Liver (tissue), 8 donors: ENCODE measurements at regions not wholly inside any gene's neighbourhood (a gene's known extent, or its start where the extent isn't known, plus 50 kb on each side); places are given as distances from the start of the nearest gene placed in this dataset.

Source experiments
- DNase-seq: peaks from one replicate; pipeline ENCODE4 v3.0.0-alpha.2; 2017; ENCODE audit warnings: low spot score
- H3K27ac ChIP-seq, 2 donors: one replicate each; pipeline ENCODE4 v1.7.0; 2013; ENCODE audit warnings: inconsistent platforms in 2 of 2, low read length in 2 of 2, control low read depth in 1 of 2, low read depth in 1 of 2, mild to moderate bottlenecking in 1 of 2
- H3K27me3 ChIP-seq, 4 donors: one replicate each; pipeline versions ENCODE4 v1.6.1 to v1.7.0; 2013; ENCODE audit warnings: low read length in 3 of 4, inconsistent platforms in 1 of 4, mild to moderate bottlenecking in 1 of 4, moderate library complexity in 1 of 4; ENCODE audit not compliant: control insufficient read depth in 4 of 4, insufficient read depth in 4 of 4
- H3K36me3 ChIP-seq, 4 donors: one replicate each; pipeline versions ENCODE4 v1.6.1 to v1.7.0; 2013; ENCODE audit warnings: low read length in 3 of 4, mild to moderate bottlenecking in 3 of 4, low read depth in 1 of 4, moderate library complexity in 1 of 4; ENCODE audit not compliant: control insufficient read depth in 4 of 4, insufficient read depth in 3 of 4
- H3K4me1 ChIP-seq, 4 donors: one replicate each; pipeline versions ENCODE4 v1.6.1 to v1.7.0; 2013; ENCODE audit warnings: low read length in 3 of 4, mild to moderate bottlenecking in 3 of 4, moderate library complexity in 1 of 4; ENCODE audit not compliant: control insufficient read depth in 4 of 4, insufficient read depth in 4 of 4
- H3K4me3 ChIP-seq, 3 donors: one replicate each; pipeline versions ENCODE4 v1.6.1 to v1.7.0; 2013; ENCODE audit warnings: low read length in 3 of 3, control low read depth in 1 of 3, low read depth in 1 of 3, mild to moderate bottlenecking in 1 of 3
- H3K9ac ChIP-seq, 2 donors: one replicate each; pipeline ENCODE4 v1.7.0; 2013; ENCODE audit warnings: low read length in 2 of 2, mild to moderate bottlenecking in 2 of 2, moderate library complexity in 2 of 2, control low read depth in 1 of 2, low read depth in 1 of 2
- H3K9me3 ChIP-seq, 4 donors: one replicate each; pipeline versions ENCODE4 v1.6.1 to v1.7.0; 2013; ENCODE audit warnings: low read length in 3 of 4; ENCODE audit not compliant: control insufficient read depth in 4 of 4
- EGR1 ChIP-seq, 2 donors: IDR thresholded peaks; 2 replicates each; pipeline ENCODE4 v1.6.1; 2016 to 2018; ENCODE audit warnings: antibody characterized with exemption in 2 of 2, low read depth in 2 of 2
- FOXA1 ChIP-seq: IDR thresholded peaks from 2 replicates; pipeline ENCODE4 v1.6.1; 2016; ENCODE audit warnings: antibody characterized with exemption
- FOXA2 ChIP-seq: IDR thresholded peaks from 2 replicates; pipeline ENCODE4 v1.6.1; 2016; ENCODE audit warnings: antibody characterized with exemption
- GABPA ChIP-seq, 2 donors: IDR thresholded peaks in 1 of 2; conservative IDR thresholded peaks in 1 of 2; 2 replicates each; pipeline ENCODE4 v1.6.1; 2016; ENCODE audit warnings: antibody characterized with exemption in 2 of 2, mild to moderate bottlenecking in 1 of 2, moderate library complexity in 1 of 2
- HNF4A ChIP-seq, 2 donors: conservative IDR thresholded peaks; 2 replicates each; pipeline ENCODE4 v1.6.1; 2016; ENCODE audit warnings: antibody characterized with exemption in 2 of 2, mild to moderate bottlenecking in 2 of 2
- HNF4G ChIP-seq: IDR thresholded peaks from 2 replicates; pipeline ENCODE4 v1.6.1; 2016; ENCODE audit warnings: antibody characterized with exemption
- JUND ChIP-seq, 2 donors: IDR thresholded peaks; 2 replicates each; pipeline ENCODE4 v1.6.1; 2016; ENCODE audit warnings: antibody characterized with exemption in 2 of 2
- NR2F2 ChIP-seq: IDR thresholded peaks from 2 replicates; pipeline ENCODE4 v1.6.1; 2016; ENCODE audit warnings: antibody characterized with exemption
- RAD21 ChIP-seq, 2 donors: IDR thresholded peaks; 2 replicates each; pipeline ENCODE4 v1.6.1; 2016; ENCODE audit warnings: antibody characterized with exemption in 2 of 2, mild to moderate bottlenecking in 2 of 2
- RXRA ChIP-seq, 2 donors: IDR thresholded peaks; 2 replicates each; pipeline ENCODE4 v1.6.1; 2017 to 2018; ENCODE audit warnings: antibody characterized with exemption in 2 of 2, mild to moderate bottlenecking in 1 of 2
- SP1 ChIP-seq: IDR thresholded peaks from 2 replicates; pipeline ENCODE4 v1.6.1; 2018; ENCODE audit warnings: antibody characterized with exemption, mild to moderate bottlenecking
- TAF1 ChIP-seq: conservative IDR thresholded peaks from 2 replicates; pipeline ENCODE4 v1.6.1; 2016; ENCODE audit warnings: antibody characterized with exemption, mild to moderate bottlenecking
- YY1 ChIP-seq: IDR thresholded peaks from 2 replicates; pipeline ENCODE4 v1.6.1; 2016; ENCODE audit warnings: antibody characterized with exemption, mild to moderate bottlenecking
- WGBS: extraction: QIAGEN DNeasy Blood & Tissue Kit; methylation state at CpG from one replicate; pipeline ENCODE4 v1.1.7; 2013; 5-methylcytosine and 5-hydroxymethylcytosine counted together
- TF ChIP-seq, protein P1 (sequence below): IDR thresholded peaks from 2 replicates; pipeline ENCODE4 v1.6.1; 2016; ENCODE audit warnings: antibody characterized with exemption
- TF ChIP-seq, protein P2 (sequence below): fragments of 150-350 bp; IDR thresholded peaks from 2 replicates; pipeline ENCODE4 v1.5.1; 2017; ENCODE audit warnings: improper control_type of control experiment, low read depth, low read length; ENCODE audit not compliant: missing input control
- TF ChIP-seq, protein P3 (sequence below): IDR thresholded peaks from 2 replicates; pipeline ENCODE4 v1.6.1; 2016; ENCODE audit warnings: antibody characterized with exemption, mild to moderate bottlenecking
- TF ChIP-seq, protein P4 (sequence below): IDR thresholded peaks from 2 replicates; pipeline ENCODE4 v1.6.1; 2016; ENCODE audit warnings: antibody characterized with exemption
- TF ChIP-seq, protein P5 (sequence below): IDR thresholded peaks from 2 replicates; pipeline ENCODE4 v1.6.1; 2016; ENCODE audit warnings: antibody characterized with exemption
- donor health status: healthy.
- donor health status: healthy.
- donor health status: healthy.
- donor health status: healthy.
- donor health status: healthy.

DNA sequence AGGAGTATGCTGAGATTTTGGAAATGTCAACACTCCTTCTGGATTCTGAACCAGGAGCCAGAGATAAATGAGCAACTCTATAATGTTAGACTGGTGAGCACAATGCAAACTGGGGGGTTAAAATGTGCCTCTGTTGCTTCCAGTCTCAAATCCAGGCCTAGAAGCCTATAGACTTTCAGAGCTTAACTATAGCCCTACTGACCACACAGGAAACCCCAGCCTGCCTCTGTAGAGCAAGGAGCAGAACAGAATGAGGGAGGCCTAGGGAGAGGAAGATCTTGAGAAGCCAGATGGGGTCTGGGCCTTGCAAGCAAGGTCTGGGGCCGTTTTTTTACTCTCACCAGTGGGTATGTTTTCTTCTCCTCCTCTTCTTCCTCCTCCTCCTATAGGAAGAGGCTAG lies 225.4 kb upstream of the KITLG start:
- Histone ChIP-seq H3K27ac (no peak overlapping the region), H3K36me3 (no peaks in the 10 kb centered on the region)
- TF ChIP-seq NR2F2 (no peak), FOXA1 (no peak), HNF4A (conservative IDR thresholded peaks at IDR 0.05) (no peak), TAF1 (no peak)
- TF ChIP-seq, protein P1, sequence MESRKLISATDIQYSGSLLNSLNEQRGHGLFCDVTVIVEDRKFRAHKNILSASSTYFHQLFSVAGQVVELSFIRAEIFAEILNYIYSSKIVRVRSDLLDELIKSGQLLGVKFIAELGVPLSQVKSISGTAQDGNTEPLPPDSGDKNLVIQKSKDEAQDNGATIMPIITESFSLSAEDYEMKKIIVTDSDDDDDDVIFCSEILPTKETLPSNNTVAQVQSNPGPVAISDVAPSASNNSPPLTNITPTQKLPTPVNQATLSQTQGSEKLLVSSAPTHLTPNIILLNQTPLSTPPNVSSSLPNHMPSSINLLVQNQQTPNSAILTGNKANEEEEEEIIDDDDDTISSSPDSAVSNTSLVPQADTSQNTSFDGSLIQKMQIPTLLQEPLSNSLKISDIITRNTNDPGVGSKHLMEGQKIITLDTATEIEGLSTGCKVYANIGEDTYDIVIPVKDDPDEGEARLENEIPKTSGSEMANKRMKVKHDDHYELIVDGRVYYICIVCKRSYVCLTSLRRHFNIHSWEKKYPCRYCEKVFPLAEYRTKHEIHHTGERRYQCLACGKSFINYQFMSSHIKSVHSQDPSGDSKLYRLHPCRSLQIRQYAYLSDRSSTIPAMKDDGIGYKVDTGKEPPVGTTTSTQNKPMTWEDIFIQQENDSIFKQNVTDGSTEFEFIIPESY, result no peak

DNA sequence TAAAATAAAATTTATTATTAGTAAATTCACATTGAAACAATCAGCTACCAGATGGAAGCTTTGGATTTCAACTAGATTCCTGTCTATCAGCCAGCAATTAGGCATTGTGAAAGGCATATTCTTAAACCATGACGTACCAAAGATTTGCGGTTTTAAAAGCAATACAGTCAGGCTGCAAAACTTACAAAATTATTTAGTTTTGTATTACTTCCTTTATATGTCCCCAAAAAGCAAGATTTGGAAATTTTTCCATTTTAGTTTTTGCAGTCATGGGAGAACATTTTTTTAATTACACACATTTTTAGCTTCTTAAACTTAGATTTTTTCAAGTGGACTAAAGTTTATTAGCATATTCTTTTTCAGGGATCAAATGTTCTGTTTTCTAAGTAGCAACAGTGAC lies 225.0 kb upstream of the KITLG start:
- Histone ChIP-seq H3K4me1 (no peaks in the 10 kb centered on the region), H3K27me3 (no peaks in the 10 kb centered on the region), H3K27ac (no peak overlapping the region), H3K9me3 (peaks cover 0 to 5% (median 0%) of the 10 kb centered on the region in 4 donors), H3K9ac (no peak overlapping the region), H3K36me3 (no peaks in the 10 kb centered on the region), H3K4me3 (no peak overlapping the region)
- TF ChIP-seq, protein P2, sequence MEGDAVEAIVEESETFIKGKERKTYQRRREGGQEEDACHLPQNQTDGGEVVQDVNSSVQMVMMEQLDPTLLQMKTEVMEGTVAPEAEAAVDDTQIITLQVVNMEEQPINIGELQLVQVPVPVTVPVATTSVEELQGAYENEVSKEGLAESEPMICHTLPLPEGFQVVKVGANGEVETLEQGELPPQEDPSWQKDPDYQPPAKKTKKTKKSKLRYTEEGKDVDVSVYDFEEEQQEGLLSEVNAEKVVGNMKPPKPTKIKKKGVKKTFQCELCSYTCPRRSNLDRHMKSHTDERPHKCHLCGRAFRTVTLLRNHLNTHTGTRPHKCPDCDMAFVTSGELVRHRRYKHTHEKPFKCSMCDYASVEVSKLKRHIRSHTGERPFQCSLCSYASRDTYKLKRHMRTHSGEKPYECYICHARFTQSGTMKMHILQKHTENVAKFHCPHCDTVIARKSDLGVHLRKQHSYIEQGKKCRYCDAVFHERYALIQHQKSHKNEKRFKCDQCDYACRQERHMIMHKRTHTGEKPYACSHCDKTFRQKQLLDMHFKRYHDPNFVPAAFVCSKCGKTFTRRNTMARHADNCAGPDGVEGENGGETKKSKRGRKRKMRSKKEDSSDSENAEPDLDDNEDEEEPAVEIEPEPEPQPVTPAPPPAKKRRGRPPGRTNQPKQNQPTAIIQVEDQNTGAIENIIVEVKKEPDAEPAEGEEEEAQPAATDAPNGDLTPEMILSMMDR, result no peak
- no peak for TF ChIP-seq GABPA (IDR thresholded peaks at IDR 0.05 in 1 of 2, conservative IDR thresholded peaks at IDR 0.05 in 1 of 2)
- no peak for TF ChIP-seq TAF1
- TF ChIP-seq FOXA2, result no peak
- TF ChIP-seq, protein P3, sequence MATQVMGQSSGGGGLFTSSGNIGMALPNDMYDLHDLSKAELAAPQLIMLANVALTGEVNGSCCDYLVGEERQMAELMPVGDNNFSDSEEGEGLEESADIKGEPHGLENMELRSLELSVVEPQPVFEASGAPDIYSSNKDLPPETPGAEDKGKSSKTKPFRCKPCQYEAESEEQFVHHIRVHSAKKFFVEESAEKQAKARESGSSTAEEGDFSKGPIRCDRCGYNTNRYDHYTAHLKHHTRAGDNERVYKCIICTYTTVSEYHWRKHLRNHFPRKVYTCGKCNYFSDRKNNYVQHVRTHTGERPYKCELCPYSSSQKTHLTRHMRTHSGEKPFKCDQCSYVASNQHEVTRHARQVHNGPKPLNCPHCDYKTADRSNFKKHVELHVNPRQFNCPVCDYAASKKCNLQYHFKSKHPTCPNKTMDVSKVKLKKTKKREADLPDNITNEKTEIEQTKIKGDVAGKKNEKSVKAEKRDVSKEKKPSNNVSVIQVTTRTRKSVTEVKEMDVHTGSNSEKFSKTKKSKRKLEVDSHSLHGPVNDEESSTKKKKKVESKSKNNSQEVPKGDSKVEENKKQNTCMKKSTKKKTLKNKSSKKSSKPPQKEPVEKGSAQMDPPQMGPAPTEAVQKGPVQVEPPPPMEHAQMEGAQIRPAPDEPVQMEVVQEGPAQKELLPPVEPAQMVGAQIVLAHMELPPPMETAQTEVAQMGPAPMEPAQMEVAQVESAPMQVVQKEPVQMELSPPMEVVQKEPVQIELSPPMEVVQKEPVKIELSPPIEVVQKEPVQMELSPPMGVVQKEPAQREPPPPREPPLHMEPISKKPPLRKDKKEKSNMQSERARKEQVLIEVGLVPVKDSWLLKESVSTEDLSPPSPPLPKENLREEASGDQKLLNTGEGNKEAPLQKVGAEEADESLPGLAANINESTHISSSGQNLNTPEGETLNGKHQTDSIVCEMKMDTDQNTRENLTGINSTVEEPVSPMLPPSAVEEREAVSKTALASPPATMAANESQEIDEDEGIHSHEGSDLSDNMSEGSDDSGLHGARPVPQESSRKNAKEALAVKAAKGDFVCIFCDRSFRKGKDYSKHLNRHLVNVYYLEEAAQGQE, result no peak
- no peak for TF ChIP-seq FOXA1
- no peak for TF ChIP-seq YY1
- TF ChIP-seq, protein P1, result no peak
- TF ChIP-seq SP1, result no peak
- TF ChIP-seq NR2F2, result no peak
- TF ChIP-seq, protein P4, sequence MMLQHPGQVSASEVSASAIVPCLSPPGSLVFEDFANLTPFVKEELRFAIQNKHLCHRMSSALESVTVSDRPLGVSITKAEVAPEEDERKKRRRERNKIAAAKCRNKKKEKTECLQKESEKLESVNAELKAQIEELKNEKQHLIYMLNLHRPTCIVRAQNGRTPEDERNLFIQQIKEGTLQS, result no peak
- no peak for TF ChIP-seq RAD21 (IDR thresholded peaks at IDR 0.05)
- TF ChIP-seq JUND (IDR thresholded peaks at IDR 0.05), result no peak
- TF ChIP-seq EGR1 (IDR thresholded peaks at IDR 0.05; ENCODE audit: low read depth in 2 of 2), result no peak
- no peak for TF ChIP-seq HNF4A (conservative IDR thresholded peaks at IDR 0.05)
- TF ChIP-seq, protein P5, sequence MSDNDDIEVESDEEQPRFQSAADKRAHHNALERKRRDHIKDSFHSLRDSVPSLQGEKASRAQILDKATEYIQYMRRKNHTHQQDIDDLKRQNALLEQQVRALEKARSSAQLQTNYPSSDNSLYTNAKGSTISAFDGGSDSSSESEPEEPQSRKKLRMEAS, result no peak
- no peak for TF ChIP-seq HNF4G
- no peak for TF ChIP-seq RXRA (IDR thresholded peaks at IDR 0.05)
- no peak for DNase-seq
- WGBS, result 95% methylated on average over 2 of the region's 2 CpGs

More for the DNA sequence above, 225.4 kb upstream of the KITLG start:
- WGBS, result 44% methylated on average over 1 of the region's 1 CpG
- Histone ChIP-seq H3K27me3 (no peaks in the 10 kb centered on the region), H3K9me3 (peaks cover 0 to 5% (median 0%) of the 10 kb centered on the region in 4 donors), H3K4me3 (no peak overlapping the region), H3K9ac (no peak overlapping the region), H3K4me1 (no peaks in the 10 kb centered on the region)
- no peak for DNase-seq
